SK-N-SH (cell line): ENCODE measurements at regions not wholly inside any gene's neighbourhood (a gene's known extent, or its start where the extent isn't known, plus 50 kb on each side); places are given as distances from the start of the nearest gene placed in this dataset.

ENCODE experiments used
- CTCF ChIA-PET: fragments of 300-600, 350-600 bp; formaldehyde crosslinking; extraction: SDS; loops from one replicate; lab custom pipeline; 2021; lab: Yijun Ruan, JAX
- POLR2A ChIA-PET: fragments of 350-600 bp; sonication (Branson Sonifier 250); formaldehyde crosslinking; extraction: SDS; loops from one replicate; lab custom pipeline; 2020; ENCODE audit warnings: antibody characterized with exemption, inconsistent platforms; lab: Yijun Ruan, JAX
- DNase-seq: peaks from one replicate; pipeline ENCODE4 v3.0.0; 2012
- H2AFZ ChIP-seq: fragments of 200-600 bp; sonication (generic); 2 replicates; pipeline ENCODE4 v1.8.1; 2016; ENCODE audit warnings: antibody characterized with exemption, mild to moderate bottlenecking, low read depth
- H3F3A ChIP-seq: fragments of 200-600 bp; sonication (generic); replicated peaks from 2 replicates; pipeline ENCODE3; 2016; ENCODE audit warnings: antibody characterized with exemption, mild to moderate bottlenecking; ENCODE audit not compliant: insufficient read depth
- H3K27ac ChIP-seq, 2 experiments: fragments of 200-500 bp in 1 of 2; fragments of 200-600 bp in 1 of 2; sonication (Bioruptor generic) in 1 of 2; sonication (generic), shearing (Covaris generic) in 1 of 2; 2 replicates each; pipeline versions ENCODE4 v1.5.1 to v1.6.1; 2014 to 2016; ENCODE audit warnings: low read depth in 2 of 2, inconsistent platforms in 1 of 2, low read length in 1 of 2, mild to moderate bottlenecking in 1 of 2, mixed read lengths in 1 of 2
- H3K27me3 ChIP-seq: fragments of 200-600 bp; sonication (generic), shearing (Covaris generic); 2 replicates; pipeline ENCODE4 v1.6.1; 2016; ENCODE audit warnings: mixed run types; ENCODE audit not compliant: insufficient read depth
- H3K36me3 ChIP-seq, 2 experiments: fragments of 200-500 bp in 1 of 2; fragments of 200-600 bp in 1 of 2; sonication (Bioruptor generic) in 1 of 2; sonication (generic) in 1 of 2; replicated peaks in 1 of 2; 2 replicates each; pipeline versions ENCODE3 to v1.5.1; 2014 to 2016; ENCODE audit warnings: low read length in 1 of 2, mild to moderate bottlenecking in 1 of 2; ENCODE audit not compliant: insufficient read depth in 2 of 2, control insufficient read depth in 1 of 2
- H3K4me1 ChIP-seq, 2 experiments: fragments of 200-500 bp in 1 of 2; fragments of 200-600 bp in 1 of 2; sonication (Bioruptor generic) in 1 of 2; sonication (generic), shearing (Covaris generic) in 1 of 2; 2 replicates each; pipeline versions ENCODE4 v1.5.1 to v1.6.1; 2014 to 2016; ENCODE audit warnings: low read depth in 1 of 2, low read length in 1 of 2, mixed run types in 1 of 2; ENCODE audit not compliant: insufficient read depth in 2 of 2, control insufficient read depth in 1 of 2
- H3K4me2 ChIP-seq: fragments of 200-600 bp; sonication (generic), shearing (Covaris generic); 2 replicates; pipeline ENCODE4 v1.6.1; 2017; ENCODE audit warnings: mixed run types
- H3K4me3 ChIP-seq, 2 experiments: fragments of 200-500 bp in 1 of 2; fragments of 200-600 bp in 1 of 2; sonication (Bioruptor generic) in 1 of 2; sonication (generic), shearing (Covaris generic) in 1 of 2; 2 replicates each; pipeline versions ENCODE4 v1.5.1 to v1.8.1; 2014 to 2016; ENCODE audit warnings: low read depth in 2 of 2, inconsistent platforms in 1 of 2, low read length in 1 of 2, mild to moderate bottlenecking in 1 of 2, mixed read lengths in 1 of 2, moderate library complexity in 1 of 2
- H3K79me2 ChIP-seq: fragments of 200-600 bp; sonication (generic); 2 replicates; pipeline ENCODE4 v1.8.1; 2017; ENCODE audit warnings: mild to moderate bottlenecking; ENCODE audit not compliant: insufficient read depth
- H3K9ac ChIP-seq: fragments of 200-600 bp; sonication (generic); 2 replicates; pipeline ENCODE4 v1.6.1; 2017; ENCODE audit warnings: mixed run types
- H3K9me2 ChIP-seq: fragments of 200-600 bp; sonication (generic); 2 replicates; pipeline ENCODE4 v1.6.1; 2017; ENCODE audit warnings: mixed run types
- H3K9me3 ChIP-seq: fragments of 200-600 bp; sonication (generic); 2 replicates; pipeline ENCODE4 v1.6.1; 2017; ENCODE audit warnings: mixed run types, mild to moderate bottlenecking, moderate library complexity
- H4K20me1 ChIP-seq: fragments of 200-600 bp; sonication (generic); 2 replicates; pipeline ENCODE4 v1.6.1; 2017; ENCODE audit warnings: mild to moderate bottlenecking, mixed run types; ENCODE audit not compliant: insufficient read depth
- CHD2 ChIP-seq: fragments of 150-350 bp; IDR thresholded peaks from 2 replicates; pipeline ENCODE4 v1.6.1; 2018; ENCODE audit warnings: low read length; ENCODE audit not compliant: partially characterized antibody
- CTCF ChIP-seq: fragments of 200-600 bp; sonication (generic); IDR thresholded peaks from 2 replicates; pipeline ENCODE4 v1.6.1; 2017; ENCODE audit warnings: antibody characterized with exemption, mild to moderate bottlenecking, moderate library complexity
- EP300 ChIP-seq, 2 experiments: IDR thresholded peaks; 2 replicates each; pipeline versions ENCODE4 v1.4.0 to v1.6.1; 2012; ENCODE audit warnings: borderline replicate concordance in 1 of 2, low read depth in 1 of 2, low read length in 1 of 2
- FOXJ3 ChIP-seq: sonication (generic); formaldehyde crosslinking; IDR thresholded peaks from 2 replicates; pipeline ENCODE4 v1.5.1; 2020; ENCODE audit warnings: mild to moderate bottlenecking, missing genetic modification reagents
- GATA2 ChIP-seq: sonication (generic); formaldehyde crosslinking; IDR thresholded peaks from 2 replicates; pipeline ENCODE4 v1.5.0; 2020; ENCODE audit warnings: mild to moderate bottlenecking, missing genetic modification reagents
- IRF3 ChIP-seq: fragments of 150-350 bp; IDR thresholded peaks from 2 replicates; pipeline ENCODE4 v1.6.1; 2016; ENCODE audit warnings: mild to moderate bottlenecking, low read depth, low read length
- MEF2A ChIP-seq: IDR thresholded peaks from 2 replicates; pipeline ENCODE4 v1.4.0; 2012; ENCODE audit warnings: low read depth, borderline replicate concordance
- NFIC ChIP-seq: IDR thresholded peaks from 2 replicates; pipeline ENCODE4 v1.4.0; 2012; ENCODE audit warnings: borderline replicate concordance
- RCOR1 ChIP-seq: fragments of 150-350 bp; IDR thresholded peaks from 2 replicates; pipeline ENCODE4 v1.6.1; 2017; ENCODE audit warnings: antibody characterized with exemption, low read length
- RXRA ChIP-seq: IDR thresholded peaks from 2 replicates; pipeline ENCODE4 v1.4.0; 2012; ENCODE audit warnings: low read depth, mild to moderate bottlenecking, borderline replicate concordance
- SIN3A ChIP-seq: IDR thresholded peaks from 2 replicates; pipeline ENCODE4 v1.6.1; 2012; ENCODE audit warnings: low read depth, mild to moderate bottlenecking, low read length, moderate library complexity, borderline replicate concordance
- USF2 ChIP-seq: fragments of 150-350 bp; IDR thresholded peaks from 2 replicates; pipeline ENCODE4 v1.6.1; 2017; ENCODE audit warnings: antibody characterized with exemption, low read length, low read depth, borderline replicate concordance
- YY1 ChIP-seq: IDR thresholded peaks from 2 replicates; pipeline ENCODE4 v1.4.0; 2012; ENCODE audit warnings: low read depth, mild to moderate bottlenecking
- ZBTB33 ChIP-seq: IDR thresholded peaks from 2 replicates; pipeline ENCODE4 v1.4.0; 2012; ENCODE audit warnings: low read depth, borderline replicate concordance
- WGBS: methylation state at CpG from one replicate; pipeline ENCODE4 v1.1.6; 2017; ENCODE audit warnings: low lambda C conversion rate; 5-methylcytosine and 5-hydroxymethylcytosine counted together
- TF ChIP-seq, protein P1 (sequence below): IDR thresholded peaks from 2 replicates; pipeline ENCODE4 v1.4.0; 2012; ENCODE audit warnings: low read depth, borderline replicate concordance

GRCh38 chr12:113697651-113698509 is 226.2 kb upstream of the LHX5 start:
- no peak overlapping the region for H3K4me2 ChIP-seq
- peaks cover 0 to 3% of the 10 kb centered on the region in 2 experiments; a peak in 1 of 4 replicates for H3K4me1 ChIP-seq
- no peaks in the 10 kb centered on the region for H3F3A ChIP-seq
- no peaks in the 10 kb centered on the region for H4K20me1 ChIP-seq
- no peaks in the 10 kb centered on the region for H3K27me3 ChIP-seq
- H3K79me2 ChIP-seq: no peaks in the 10 kb centered on the region
- no peaks in the 10 kb centered on the region for H3K9me3 ChIP-seq
- H3K36me3 ChIP-seq: no peaks in the 10 kb centered on the region
- ChIA-PET POLR2A (no interaction called here), CTCF (interaction anchor here (1.0 kb wide), 1 partner anchor 28 kb away, joined by 3 read pairs; no protein-coding TSS in a partner anchor)
- no peak overlapping the region for H3K4me3 ChIP-seq
- DNase-seq: peak; percentile 59
- no peak overlapping the region for H3K27ac ChIP-seq
- no peaks in the 10 kb centered on the region for H3K9me2 ChIP-seq
- no peak overlapping the region for H2AFZ ChIP-seq
- WGBS: 20% methylated on average over 11 of the region's 11 CpGs
- TF ChIP-seq GATA2 (CRISPR knock-in tag): peak; percentile 44; the same call in 1 of the 2 replicates
- TF ChIP-seq USF2: no peak
- H3K9ac ChIP-seq: no peak overlapping the region

DNA sequence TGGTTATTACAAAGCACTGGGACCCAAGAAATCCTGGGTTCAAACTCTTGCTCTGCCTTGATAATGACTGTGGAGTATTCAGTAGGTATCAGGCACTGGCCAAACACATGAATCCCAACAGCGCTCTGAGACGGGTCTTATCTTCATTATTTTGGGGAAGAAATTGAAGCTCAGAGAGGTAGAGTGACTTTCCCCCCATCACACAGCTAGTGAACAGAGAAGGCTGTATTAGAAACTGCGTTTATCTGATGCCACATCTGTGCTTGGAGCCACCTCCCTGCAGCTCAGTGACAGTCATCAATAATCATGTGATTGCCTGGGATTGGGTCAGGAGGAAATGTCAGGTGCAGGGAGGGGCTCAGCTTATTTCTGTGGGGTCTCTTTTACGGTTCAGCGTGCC is 225.4 kb upstream of the LHX5 start:
- CTCF ChIA-PET: no interaction called here
- Histone ChIP-seq H2AFZ (no peak overlapping the region), H3K4me1 (peaks cover 0 to 3% of the 10 kb centered on the region in 2 experiments; a peak in 1 of 4 replicates), H3K9me2 (no peaks in the 10 kb centered on the region), H3K9me3 (no peaks in the 10 kb centered on the region), H3K36me3 (no peaks in the 10 kb centered on the region), H3F3A (no peaks in the 10 kb centered on the region), H3K27ac (no peak overlapping the region), H3K9ac (no peak overlapping the region), H4K20me1 (no peaks in the 10 kb centered on the region), H3K4me2 (no peak overlapping the region), H3K4me3 (no peak overlapping the region), H3K79me2 (no peaks in the 10 kb centered on the region), H3K27me3 (no peaks in the 10 kb centered on the region)
- no peak for DNase-seq
- POLR2A ChIA-PET: no interaction called here
- WGBS: 58% methylated on average over 5 of the region's 5 CpGs
- TF ChIP-seq MEF2A (no peak), FOXJ3 (no peak), CTCF (no peak), NFIC (no peak), YY1 (no peak), RXRA (no peak), IRF3 (no peak), GATA2 (CRISPR knock-in tag) (no peak), SIN3A (no peak), ZBTB33 (no peak), CHD2 (no peak), RCOR1 (no peak), EP300 (IDR thresholded peaks at IDR 0.05; ENCODE audit: borderline replicate concordance in 1 of 2, low read depth in 1 of 2, low read length in 1 of 2) (no peak)
- TF ChIP-seq, protein P1, sequence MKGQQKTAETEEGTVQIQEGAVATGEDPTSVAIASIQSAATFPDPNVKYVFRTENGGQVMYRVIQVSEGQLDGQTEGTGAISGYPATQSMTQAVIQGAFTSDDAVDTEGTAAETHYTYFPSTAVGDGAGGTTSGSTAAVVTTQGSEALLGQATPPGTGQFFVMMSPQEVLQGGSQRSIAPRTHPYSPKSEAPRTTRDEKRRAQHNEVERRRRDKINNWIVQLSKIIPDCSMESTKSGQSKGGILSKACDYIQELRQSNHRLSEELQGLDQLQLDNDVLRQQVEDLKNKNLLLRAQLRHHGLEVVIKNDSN: no peak
